HepG2 (cell line): ENCODE measurements at regions not wholly inside any gene's neighbourhood (a gene's known extent, or its start where the extent isn't known, plus 50 kb on each side); places are given as distances from the start of the nearest gene placed in this dataset.

ENCODE experiments used
- ARID5B ChIP-seq: IDR thresholded peaks from 2 replicates; pipeline ENCODE4 v1.4.0; 2020; ENCODE audit warnings: mild to moderate bottlenecking, missing genetic modification reagents
- CCAR2 ChIP-seq: fragments of 200-400 bp; formaldehyde crosslinking; optimal IDR thresholded peaks from 2 replicates; pipeline ENCODE3; 2018; ENCODE audit warnings: low read depth, mild to moderate bottlenecking, low read length, moderate library complexity
- CEBPG ChIP-seq: IDR thresholded peaks from 2 replicates; pipeline ENCODE4 v1.6.1; 2016
- CREB1 ChIP-seq, 2 experiments: fragments of 450-650 bp in 1 of 2; IDR thresholded peaks; 2 replicates each; pipeline ENCODE4 v1.6.1; 2016 to 2017; ENCODE audit warnings: control low read depth in 1 of 2, mild to moderate bottlenecking in 1 of 2, missing compliant biosample characterization in 1 of 2, missing genetic modification characterization in 1 of 2
- EED ChIP-seq: sonication (generic); formaldehyde crosslinking; IDR thresholded peaks from 2 replicates; pipeline ENCODE4 v1.5.0; 2020; ENCODE audit warnings: mild to moderate bottlenecking, missing genetic modification reagents
- FOXA1 ChIP-seq, 2 experiments: fragments of 450-650 bp in 1 of 2; sonication (generic) in 1 of 2; formaldehyde crosslinking in 1 of 2; IDR thresholded peaks; 2 replicates each; pipeline versions ENCODE4 v1.4.0 to v1.6.1; 2016 to 2020; ENCODE audit warnings: missing genetic modification reagents in 1 of 2
- FOXA3 ChIP-seq: IDR thresholded peaks from 2 replicates; pipeline ENCODE4 v1.6.1; 2016; ENCODE audit warnings: missing genetic modification reagents, missing compliant biosample characterization
- FOXM1 ChIP-seq: sonication (generic); formaldehyde crosslinking; IDR thresholded peaks from 2 replicates; pipeline ENCODE4 v1.5.0; 2020; ENCODE audit warnings: missing genetic modification reagents
- HNF4A ChIP-seq: sonication (generic); formaldehyde crosslinking; IDR thresholded peaks from 2 replicates; pipeline ENCODE4 v1.4.0; 2020; ENCODE audit warnings: missing genetic modification reagents
- KDM5B ChIP-seq: sonication (generic); formaldehyde crosslinking; IDR thresholded peaks from 2 replicates; pipeline ENCODE4 v1.4.0; 2020; ENCODE audit warnings: missing genetic modification reagents, mild to moderate bottlenecking, borderline replicate concordance
- KLF6 ChIP-seq: IDR thresholded peaks from 2 replicates; pipeline ENCODE4 v1.8.0; 2016; ENCODE audit warnings: missing biosample characterization, missing genetic modification reagents
- POLR2AphosphoS5 ChIP-seq: IDR thresholded peaks from 2 replicates; pipeline ENCODE4 v1.6.1; 2012; ENCODE audit warnings: low read depth, low read length
- RARA ChIP-seq: IDR thresholded peaks from 2 replicates; pipeline ENCODE4 v1.6.1; 2016; ENCODE audit warnings: missing genetic modification reagents, missing compliant biosample characterization
- TCF7L2 ChIP-seq: IDR thresholded peaks from 2 replicates; pipeline ENCODE4 v1.6.1; 2011; ENCODE audit warnings: mild to moderate bottlenecking, low read depth, low read length, moderate library complexity
- ZBTB43 ChIP-seq: sonication (generic); formaldehyde crosslinking; conservative IDR thresholded peaks from 2 replicates; pipeline ENCODE4 v1.4.0; 2020; ENCODE audit warnings: missing genetic modification reagents
- ZFP36L1 ChIP-seq: sonication (generic); formaldehyde crosslinking; IDR thresholded peaks from 2 replicates; pipeline ENCODE4 v1.8.0; 2022; ENCODE audit warnings: mild to moderate bottlenecking, missing genetic modification reagents, moderate library complexity
- ZNF720 ChIP-seq: sonication (generic); formaldehyde crosslinking; IDR thresholded peaks from 2 replicates; pipeline ENCODE4 v1.4.0; 2020; ENCODE audit warnings: missing genetic modification reagents
- TF ChIP-seq, protein P1 (sequence below): sonication (generic); formaldehyde crosslinking; IDR thresholded peaks from 2 replicates; pipeline ENCODE4 v1.4.0; 2020; ENCODE audit warnings: low read depth, missing genetic modification reagents
- TF ChIP-seq, protein P2 (sequence below): sonication (generic); formaldehyde crosslinking; IDR thresholded peaks from 2 replicates; pipeline ENCODE4 v1.4.0; 2020; ENCODE audit warnings: missing genetic modification reagents

DNA sequence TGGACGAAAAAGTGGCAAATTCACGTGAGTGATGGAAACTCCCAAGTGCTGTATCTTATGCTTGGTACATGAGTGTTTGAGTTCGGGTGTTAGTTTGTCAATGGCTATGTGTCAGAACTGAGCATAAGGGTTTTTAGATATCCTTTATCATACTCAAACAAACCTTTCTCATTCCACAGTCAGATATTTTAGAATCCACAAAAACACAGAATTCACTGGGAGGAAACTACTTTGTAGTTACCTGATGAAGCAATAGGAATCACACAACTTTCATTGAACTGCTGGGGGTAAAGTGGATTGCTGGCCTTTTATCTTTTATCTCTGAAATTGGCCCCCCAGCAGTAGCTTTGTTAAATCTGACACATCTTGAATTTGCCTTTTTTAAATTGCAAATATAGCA lies 64.0 kb downstream of the DKK1 start (continued):
- TF ChIP-seq, protein P1, sequence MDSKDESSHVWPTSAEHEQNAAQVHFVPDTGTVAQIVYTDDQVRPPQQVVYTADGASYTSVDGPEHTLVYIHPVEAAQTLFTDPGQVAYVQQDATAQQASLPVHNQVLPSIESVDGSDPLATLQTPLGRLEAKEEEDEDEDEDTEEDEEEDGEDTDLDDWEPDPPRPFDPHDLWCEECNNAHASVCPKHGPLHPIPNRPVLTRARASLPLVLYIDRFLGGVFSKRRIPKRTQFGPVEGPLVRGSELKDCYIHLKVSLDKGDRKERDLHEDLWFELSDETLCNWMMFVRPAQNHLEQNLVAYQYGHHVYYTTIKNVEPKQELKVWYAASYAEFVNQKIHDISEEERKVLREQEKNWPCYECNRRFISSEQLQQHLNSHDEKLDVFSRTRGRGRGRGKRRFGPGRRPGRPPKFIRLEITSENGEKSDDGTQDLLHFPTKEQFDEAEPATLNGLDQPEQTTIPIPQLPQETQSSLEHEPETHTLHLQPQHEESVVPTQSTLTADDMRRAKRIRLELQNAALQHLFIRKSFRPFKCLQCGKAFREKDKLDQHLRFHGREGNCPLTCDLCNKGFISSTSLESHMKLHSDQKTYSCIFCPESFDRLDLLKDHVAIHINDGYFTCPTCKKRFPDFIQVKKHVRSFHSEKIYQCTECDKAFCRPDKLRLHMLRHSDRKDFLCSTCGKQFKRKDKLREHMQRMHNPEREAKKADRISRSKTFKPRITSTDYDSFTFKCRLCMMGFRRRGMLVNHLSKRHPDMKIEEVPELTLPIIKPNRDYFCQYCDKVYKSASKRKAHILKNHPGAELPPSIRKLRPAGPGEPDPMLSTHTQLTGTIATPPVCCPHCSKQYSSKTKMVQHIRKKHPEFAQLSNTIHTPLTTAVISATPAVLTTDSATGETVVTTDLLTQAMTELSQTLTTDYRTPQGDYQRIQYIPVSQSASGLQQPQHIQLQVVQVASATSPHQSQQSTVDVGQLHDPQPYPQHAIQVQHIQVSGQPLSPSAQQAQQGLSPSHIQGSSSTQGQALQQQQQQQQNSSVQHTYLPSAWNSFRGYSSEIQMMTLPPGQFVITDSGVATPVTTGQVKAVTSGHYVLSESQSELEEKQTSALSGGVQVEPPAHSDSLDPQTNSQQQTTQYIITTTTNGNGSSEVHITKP (CRISPR knock-in tag), result no peak
- TF ChIP-seq HNF4A (CRISPR knock-in tag) (peak; percentile 49), ARID5B (CRISPR knock-in tag) (peak; percentile 65; the same call in 1 of the 2 replicates), CCAR2 (no peak), FOXA1 (IDR thresholded peaks at IDR 0.05) (no peak), FOXA1 (CRISPR knock-in tag; IDR thresholded peaks at IDR 0.05) (peak; percentile 38; the same call in 1 of the 2 replicates), KLF6 (no peak), ZNF720 (no peak), ZBTB43 (0 out of 2 replicates have a peak, but pooled peaks have one; percentile 42), CEBPG (CRISPR knock-in tag) (peak; percentile 89), RARA (CRISPR knock-in tag) (peak; percentile 21; the same call in 1 of the 2 replicates), ZFP36L1 (CRISPR knock-in tag) (no peak), CREB1 (IDR thresholded peaks at IDR 0.05) (no peak), CREB1 (CRISPR knock-in tag; IDR thresholded peaks at IDR 0.05) (peak; percentile 34; the same call in 1 of the 2 replicates), FOXM1 (CRISPR knock-in tag) (no peak), FOXA3 (CRISPR knock-in tag) (0 out of 2 replicates have a peak, but pooled peaks have one; percentile 29), EED (CRISPR knock-in tag) (no peak), POLR2AphosphoS5 (no peak), TCF7L2 (peak; percentile 90), KDM5B (CRISPR knock-in tag) (no peak)
- TF ChIP-seq, protein P2, sequence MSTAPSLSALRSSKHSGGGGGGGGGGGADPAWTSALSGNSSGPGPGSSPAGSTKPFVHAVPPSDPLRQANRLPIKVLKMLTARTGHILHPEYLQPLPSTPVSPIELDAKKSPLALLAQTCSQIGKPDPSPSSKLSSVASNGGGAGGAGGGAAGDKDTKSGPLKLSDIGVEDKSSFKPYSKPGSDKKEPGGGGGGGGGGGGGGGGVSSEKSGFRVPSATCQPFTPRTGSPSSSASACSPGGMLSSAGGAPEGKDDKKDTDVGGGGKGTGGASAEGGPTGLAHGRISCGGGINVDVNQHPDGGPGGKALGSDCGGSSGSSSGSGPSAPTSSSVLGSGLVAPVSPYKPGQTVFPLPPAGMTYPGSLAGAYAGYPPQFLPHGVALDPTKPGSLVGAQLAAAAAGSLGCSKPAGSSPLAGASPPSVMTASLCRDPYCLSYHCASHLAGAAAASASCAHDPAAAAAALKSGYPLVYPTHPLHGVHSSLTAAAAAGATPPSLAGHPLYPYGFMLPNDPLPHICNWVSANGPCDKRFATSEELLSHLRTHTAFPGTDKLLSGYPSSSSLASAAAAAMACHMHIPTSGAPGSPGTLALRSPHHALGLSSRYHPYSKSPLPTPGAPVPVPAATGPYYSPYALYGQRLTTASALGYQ (CRISPR knock-in tag), result peak; percentile 56; the same call in 1 of the 2 replicates
